H9 (cell line): ENCODE measurements at regions not wholly inside any gene's neighbourhood (a gene's known extent, or its start where the extent isn't known, plus 50 kb on each side); places are given as distances from the start of the nearest gene placed in this dataset.

Experiments
- DNase-seq: peaks from one replicate; pipeline ENCODE4 v3.0.0-alpha.2; 2017
- H2AFZ ChIP-seq: one replicate; pipeline ENCODE4 v1.6.1; 2013; ENCODE audit warnings: mild to moderate bottlenecking, low read length, control low read depth, moderate library complexity
- H2AK5ac ChIP-seq: 2 replicates; pipeline ENCODE4 v1.6.1; 2013; ENCODE audit warnings: low read length, control low read depth, mixed read lengths; ENCODE audit not compliant: insufficient read length
- H2BK120ac ChIP-seq: one replicate; pipeline ENCODE4 v1.6.1; 2013; ENCODE audit warnings: low read depth, mild to moderate bottlenecking, low read length, control low read depth, inconsistent platforms; ENCODE audit not compliant: poor library complexity, severe bottlenecking
- H2BK12ac ChIP-seq: 2 replicates; pipeline ENCODE4 v1.6.1; 2013; ENCODE audit warnings: low read length, control low read depth, mixed read lengths, low read depth; ENCODE audit not compliant: insufficient read length
- H2BK15ac ChIP-seq: 2 replicates; pipeline ENCODE4 v1.6.1; 2013; ENCODE audit warnings: low read depth, low read length, control low read depth
- H2BK20ac ChIP-seq: one replicate; pipeline ENCODE4 v1.6.1; 2013; ENCODE audit warnings: low read depth, mild to moderate bottlenecking, low read length, control low read depth, inconsistent platforms; ENCODE audit not compliant: poor library complexity, severe bottlenecking
- H2BK5ac ChIP-seq: 2 replicates; pipeline ENCODE4 v1.6.1; 2013; ENCODE audit warnings: low read length, control low read depth, mixed read lengths; ENCODE audit not compliant: insufficient read length
- H3K14ac ChIP-seq: 2 replicates; pipeline ENCODE4 v1.6.1; 2013; ENCODE audit warnings: low read length, control low read depth; ENCODE audit not compliant: insufficient read depth
- H3K18ac ChIP-seq: 2 replicates; pipeline ENCODE4 v1.6.1; 2013; ENCODE audit warnings: low read depth, mild to moderate bottlenecking, mixed read lengths, low read length, control low read depth; ENCODE audit not compliant: insufficient read length
- H3K23ac ChIP-seq: 2 replicates; pipeline ENCODE4 v1.6.1; 2013; ENCODE audit warnings: low read length, control low read depth, mixed read lengths, low read depth; ENCODE audit not compliant: insufficient read length
- H3K23me2 ChIP-seq: 2 replicates; pipeline ENCODE4 v1.6.1; 2013; ENCODE audit warnings: low read depth, mild to moderate bottlenecking, mixed read lengths, low read length, control low read depth; ENCODE audit not compliant: insufficient read length, poor library complexity, severe bottlenecking
- H3K27ac ChIP-seq: 2 replicates; pipeline ENCODE4 v1.5.1; 2013; ENCODE audit warnings: low read length, control low read depth, mixed read lengths, low read depth; ENCODE audit not compliant: insufficient read length
- H3K27me3 ChIP-seq: 2 replicates; pipeline ENCODE4 v1.6.1; 2013; ENCODE audit warnings: low read length, control low read depth, inconsistent platforms; ENCODE audit not compliant: insufficient read depth
- H3K4ac ChIP-seq: 2 replicates; pipeline ENCODE4 v1.6.1; 2013; ENCODE audit warnings: low read depth, mild to moderate bottlenecking, control low read depth, inconsistent platforms, low read length, moderate library complexity
- H3K4me1 ChIP-seq: 2 replicates; pipeline ENCODE4 v1.6.1; 2013; ENCODE audit warnings: low read length, control low read depth, inconsistent platforms; ENCODE audit not compliant: insufficient read depth
- H3K4me2 ChIP-seq: 2 replicates; pipeline ENCODE4 v1.6.1; 2013; ENCODE audit warnings: low read length, control low read depth, mixed read lengths; ENCODE audit not compliant: insufficient read length, insufficient read depth
- H3K56ac ChIP-seq: 2 replicates; pipeline ENCODE4 v1.6.1; 2013; ENCODE audit warnings: low read depth, mild to moderate bottlenecking, mixed read lengths, low read length, control low read depth; ENCODE audit not compliant: insufficient read length
- H3K79me1 ChIP-seq: 2 replicates; pipeline ENCODE4 v1.6.1; 2013; ENCODE audit warnings: low read depth, mild to moderate bottlenecking, moderate library complexity, low read length, control low read depth, inconsistent platforms; ENCODE audit not compliant: insufficient read depth, poor library complexity, severe bottlenecking
- H3K79me2 ChIP-seq: 2 replicates; pipeline ENCODE4 v1.6.1; 2013; ENCODE audit warnings: low read length, control low read depth, inconsistent platforms; ENCODE audit not compliant: insufficient read depth
- H3K9ac ChIP-seq: 2 replicates; pipeline ENCODE4 v1.6.1; 2013; ENCODE audit warnings: low read length, control low read depth, mixed read lengths; ENCODE audit not compliant: insufficient read length; ENCODE audit errors: extremely low read depth
- H3K9me3 ChIP-seq: one replicate; pipeline ENCODE4 v1.6.1; 2013; ENCODE audit warnings: low read depth, low read length, inconsistent platforms; ENCODE audit not compliant: control insufficient read depth
- H3T11ph ChIP-seq: one replicate; pipeline ENCODE4 v1.6.1; 2013; ENCODE audit warnings: mild to moderate bottlenecking, low read length, control low read depth, inconsistent platforms
- H4K20me1 ChIP-seq: one replicate; pipeline ENCODE4 v1.6.1; 2013; ENCODE audit not compliant: control insufficient read depth, insufficient read length, insufficient read depth
- H4K5ac ChIP-seq: 2 replicates; pipeline ENCODE4 v1.6.1; 2013; ENCODE audit warnings: low read depth, mild to moderate bottlenecking, mixed read lengths, low read length, control low read depth; ENCODE audit not compliant: insufficient read length
- H4K8ac ChIP-seq: replicated peaks from 2 replicates; pipeline ENCODE4 v1.6.1; 2013; ENCODE audit warnings: low read length, control low read depth, mixed read lengths, low read depth; ENCODE audit not compliant: insufficient read length
- H4K91ac ChIP-seq: 2 replicates; pipeline ENCODE4 v1.6.1; 2013; ENCODE audit warnings: low read depth, mild to moderate bottlenecking, moderate library complexity, mixed read lengths, low read length, control low read depth; ENCODE audit not compliant: insufficient read length
- H3K27ac Mint-ChIP-seq, 3 experiments: 2 replicates in 2 of 3; 3 replicates in 1 of 3; pipeline ENCODE4 v1.8.0; 2020 to 2021; ENCODE audit warnings: mixed read lengths in 3 of 3, mild to moderate bottlenecking in 1 of 3, moderate library complexity in 1 of 3
- H3K27me3 Mint-ChIP-seq: 2 replicates; pipeline ENCODE4 v1.8.0; 2021; ENCODE audit warnings: low read depth, mild to moderate bottlenecking, moderate library complexity, mixed read lengths
- H3K36me3 Mint-ChIP-seq, 3 experiments: 2 replicates in 2 of 3; 3 replicates in 1 of 3; pipeline ENCODE4 v1.8.0; 2020 to 2021; ENCODE audit warnings: low read depth in 3 of 3, mixed read lengths in 3 of 3; ENCODE audit not compliant: insufficient read depth in 1 of 3
- H3K4me1 Mint-ChIP-seq, 2 experiments: 2 replicates each; pipeline ENCODE4 v1.8.0; 2020; ENCODE audit warnings: mixed read lengths in 2 of 2
- H3K4me3 Mint-ChIP-seq, 2 experiments: 2 replicates in 1 of 2; 3 replicates in 1 of 2; pipeline ENCODE4 v1.8.0; 2020 to 2021; ENCODE audit warnings: mild to moderate bottlenecking in 2 of 2, mixed read lengths in 2 of 2, moderate library complexity in 1 of 2
- H3K9me3 Mint-ChIP-seq, 2 experiments: 2 replicates in 1 of 2; 3 replicates in 1 of 2; pipeline ENCODE4 v1.8.0; 2020; ENCODE audit warnings: mild to moderate bottlenecking in 2 of 2, mixed read lengths in 2 of 2, moderate library complexity in 1 of 2
- CTCF ChIP-seq: fragments of 200-600 bp; sonication (generic); conservative IDR thresholded peaks from 3 replicates; pipeline ENCODE4 v1.8.0; 2021; ENCODE audit warnings: antibody characterized with exemption, mild to moderate bottlenecking

DNA sequence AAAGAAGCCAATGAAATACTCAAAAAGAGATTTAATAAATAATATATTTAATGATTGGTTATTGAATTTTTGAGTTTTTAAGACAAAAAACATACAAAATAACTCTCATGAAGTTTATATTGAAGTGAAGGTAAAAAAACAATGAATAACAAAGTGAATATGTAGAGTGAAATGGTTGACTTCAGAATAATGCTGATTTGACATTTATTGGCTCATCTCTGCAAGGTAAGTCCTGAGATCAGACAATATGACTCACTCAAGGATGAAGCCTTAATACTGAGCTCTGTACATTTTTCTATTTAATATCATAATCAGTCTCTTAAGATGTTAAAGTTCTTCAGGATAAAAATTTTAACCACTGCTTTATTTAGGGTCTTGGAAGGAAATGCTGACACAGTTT is 1398.9 kb upstream of the PCDH9 start:
- no peak overlapping the region for H2AFZ ChIP-seq

More for the DNA sequence above, 1398.9 kb upstream of the PCDH9 start:
- no peak overlapping the region for H2BK15ac ChIP-seq
- no peak overlapping the region for H2BK120ac ChIP-seq
- no peak overlapping the region for H3K56ac ChIP-seq
- H2AK5ac ChIP-seq: no peak overlapping the region
- no peak overlapping the region for H3K4me2 ChIP-seq
- Mint-ChIP-seq H3K4me3 (no peak overlapping the region), H3K27me3 (no peaks in the 10 kb centered on the region), H3K36me3 (no peaks in the 10 kb centered on the region), H3K27ac (no peak overlapping the region), H3K4me1 (no peaks in the 10 kb centered on the region), H3K9me3 (no peaks in the 10 kb centered on the region; a peak in 1 of 5 replicates)
- no peaks in the 10 kb centered on the region for H3K4me1 ChIP-seq
- no peaks in the 10 kb centered on the region for H3K9me3 ChIP-seq
- H3K23ac ChIP-seq: no peak overlapping the region
- H3K4ac ChIP-seq: no peak overlapping the region
- no peak overlapping the region for H3K18ac ChIP-seq
- H2BK20ac ChIP-seq: no peak overlapping the region
- H4K91ac ChIP-seq: no peak overlapping the region
- H2BK12ac ChIP-seq: no peak overlapping the region
- no peak overlapping the region for H3T11ph ChIP-seq
- H3K27ac ChIP-seq: no peak overlapping the region
- H3K9ac ChIP-seq: no peak overlapping the region
- no peaks in the 10 kb centered on the region for H3K79me1 ChIP-seq
- no peak overlapping the region for H4K8ac ChIP-seq
- H2BK5ac ChIP-seq: no peak overlapping the region
- H3K27me3 ChIP-seq: no peaks in the 10 kb centered on the region
- no peak overlapping the region for H3K14ac ChIP-seq
- H3K79me2 ChIP-seq: no peaks in the 10 kb centered on the region
- no peak overlapping the region for H4K5ac ChIP-seq
- no peaks in the 10 kb centered on the region for H3K23me2 ChIP-seq
- no peaks in the 10 kb centered on the region for H4K20me1 ChIP-seq
- DNase-seq: no peak
- TF ChIP-seq CTCF: no peak
